HCT116 (cell line): ENCODE measurements at regions not wholly inside any gene's neighbourhood (a gene's known extent, or its start where the extent isn't known, plus 50 kb on each side); places are given as distances from the start of the nearest gene placed in this dataset.

ENCODE experiments used
- ATAC-seq: fragments of 200-7000 bp; cut with Tn5 transposase; 2 replicates; pipeline ENCODE4 v1.9.1; 2020; ENCODE audit warnings: mild to moderate bottlenecking, moderate library complexity
- BruUV-seq: library from RNA; stranded (reverse); fragments of 400-500 nt; replicated peaks from 2 replicates; lab custom pipeline; 2021; lab: Mats Ljungman, UMichigan
- CTCF ChIA-PET: fragments of 300-600 bp; sonication (Branson Sonifier 250); formaldehyde crosslinking; loops from one replicate; lab custom pipeline; 2021; ENCODE audit warnings: antibody characterized with exemption; lab: Charles Lee
- POLR2A ChIA-PET: fragments of 300-600, 350-600 bp; sonication (Branson Sonifier 250); formaldehyde crosslinking; loops from one replicate; lab custom pipeline; 2021; ENCODE audit warnings: antibody characterized with exemption; lab: Charles Lee
- RAD21 ChIA-PET, 2 experiments: fragments of 300-600 bp; sonication (Branson Sonifier 250); formaldehyde crosslinking; loops; one replicate each; lab custom pipeline; 2023; ENCODE audit warnings: low total read pairs in 2 of 2; ENCODE audit not compliant: uncharacterized antibody in 2 of 2, unreplicated experiment in 2 of 2, low non-redundant PET in 1 of 2; lab: Charles Lee
- DNase-seq: peaks from one replicate; pipeline ENCODE4 v3.0.0-alpha.2; 2010; ENCODE audit warnings: low read depth, low spot score
- H2AFZ ChIP-seq: fragments of 200-600 bp; shearing (Covaris generic), sonication (generic); 2 replicates; pipeline ENCODE4 v1.6.1; 2017; ENCODE audit warnings: low read depth, mixed run types, mixed read lengths, antibody characterized with exemption, low read length; ENCODE audit not compliant: poor library complexity, severe bottlenecking
- H3K27ac ChIP-seq: 2 replicates; pipeline ENCODE4 v1.5.1; 2012; ENCODE audit warnings: low read depth, low read length
- H3K27me3 ChIP-seq: fragments of 200-600 bp; sonication (generic); 2 replicates; pipeline ENCODE4 v1.6.1; 2016; ENCODE audit warnings: mixed run types, low read length, mixed read lengths; ENCODE audit not compliant: insufficient read depth
- H3K36me3 ChIP-seq, 2 experiments: fragments of 200-500 bp in 1 of 2; fragments of 200-600 bp in 1 of 2; sonication (Bioruptor generic) in 1 of 2; sonication (generic) in 1 of 2; 2 replicates each; pipeline versions ENCODE4 v1.5.1 to v1.6.1; 2014 to 2016; ENCODE audit warnings: low read length in 2 of 2, inconsistent platforms in 1 of 2, mixed read lengths in 1 of 2, mixed run types in 1 of 2; ENCODE audit not compliant: insufficient read depth in 2 of 2, control insufficient read depth in 1 of 2
- H3K4me1 ChIP-seq, 2 experiments: fragments of 200-600 bp in 1 of 2; sonication (generic) in 1 of 2; 2 replicates each; pipeline versions ENCODE4 v1.5.1 to v1.6.1; 2012 to 2017; ENCODE audit warnings: low read length in 2 of 2, inconsistent platforms in 1 of 2, mild to moderate bottlenecking in 1 of 2, mixed read lengths in 1 of 2, mixed run types in 1 of 2, moderate library complexity in 1 of 2; ENCODE audit not compliant: insufficient read depth in 2 of 2, control insufficient read depth in 1 of 2
- H3K4me2 ChIP-seq: fragments of 200-600 bp; sonication (generic); 2 replicates; pipeline ENCODE4 v1.6.1; 2017; ENCODE audit warnings: mixed run types, low read length, mixed read lengths
- H3K4me3 ChIP-seq, 2 experiments: fragments of 200-600 bp in 1 of 2; sonication (generic) in 1 of 2; replicated peaks in 1 of 2; 2 replicates each; pipeline ENCODE4 v1.5.1; 2011 to 2016; ENCODE audit warnings: low read length in 2 of 2, control low read depth in 1 of 2, low read depth in 1 of 2, mild to moderate bottlenecking in 1 of 2, mixed read lengths in 1 of 2, mixed run types in 1 of 2
- H3K79me2 ChIP-seq: fragments of 200-600 bp; sonication (generic); 2 replicates; pipeline ENCODE4 v1.6.1; 2017; ENCODE audit warnings: mild to moderate bottlenecking, mixed run types, low read length, moderate library complexity, mixed read lengths; ENCODE audit not compliant: insufficient read depth
- H3K9ac ChIP-seq: fragments of 200-600 bp; sonication (generic); 2 replicates; pipeline ENCODE4 v1.6.1; 2016; ENCODE audit warnings: low read length, mixed read lengths
- H3K9me2 ChIP-seq: fragments of 200-600 bp; sonication (generic), shearing (Covaris generic); 2 replicates; pipeline ENCODE4 v1.6.1; 2017; ENCODE audit warnings: mixed run types, mild to moderate bottlenecking, moderate library complexity; ENCODE audit not compliant: insufficient read depth
- H3K9me3 ChIP-seq, 2 experiments: fragments of 200-500 bp in 1 of 2; fragments of 200-600 bp in 1 of 2; sonication (Bioruptor generic) in 1 of 2; sonication (generic) in 1 of 2; 2 replicates each; pipeline ENCODE4 v1.6.1; 2014 to 2017; ENCODE audit warnings: low read length in 2 of 2, mixed read lengths in 2 of 2, inconsistent platforms in 1 of 2, low read depth in 1 of 2, mild to moderate bottlenecking in 1 of 2, mixed run types in 1 of 2, moderate library complexity in 1 of 2; ENCODE audit not compliant: control insufficient read depth in 1 of 2, insufficient read depth in 1 of 2
- H4K20me1 ChIP-seq: fragments of 200-600 bp; sonication (generic), shearing (Covaris generic); 2 replicates; pipeline ENCODE4 v1.6.1; 2017; ENCODE audit warnings: mixed run types, mild to moderate bottlenecking, moderate library complexity; ENCODE audit not compliant: insufficient read depth
- ELF1 ChIP-seq: IDR thresholded peaks from 2 replicates; pipeline ENCODE4 v1.6.1; 2012; ENCODE audit warnings: low read depth, borderline replicate concordance
- EZH2phosphoT487 ChIP-seq: fragments of 200-600 bp; IDR thresholded peaks from 2 replicates; pipeline ENCODE4 v1.6.1; 2018; ENCODE audit warnings: antibody characterized with exemption, borderline replicate concordance
- POLR2A ChIP-seq: IDR thresholded peaks from 2 replicates; pipeline ENCODE4 v1.7.0; 2011; ENCODE audit warnings: borderline replicate concordance; ENCODE audit not compliant: insufficient read depth, insufficient read length; ENCODE audit errors: extremely low read depth
- SP1 ChIP-seq: IDR thresholded peaks from 2 replicates; pipeline ENCODE4 v1.6.1; 2012; ENCODE audit warnings: low read depth
- ZFX ChIP-seq: fragments of 450-650 bp; IDR thresholded peaks from 2 replicates; pipeline ENCODE4 v1.6.1; 2017
- intact Hi-C: fragments of 100-400 bp; cut with micrococcal nuclease; formaldehyde crosslinking; loops from 2 replicates; pipeline ENCODE4 v1.10.0; 2022
- TF ChIP-seq, protein P1 (sequence below), 3 experiments: fragments of 200-600 bp in 1 of 3; sonication (generic) in 1 of 3; IDR thresholded peaks in 2 of 3; conservative IDR thresholded peaks in 1 of 3; 2 replicates each; pipeline ENCODE4 v1.5.1; 2012 to 2017; ENCODE audit warnings: low read depth in 2 of 3, low read length in 2 of 3, antibody characterized with exemption in 1 of 3, borderline replicate concordance in 1 of 3, control low read depth in 1 of 3, mild to moderate bottlenecking in 1 of 3, mixed read lengths in 1 of 3, mixed run types in 1 of 3, moderate library complexity in 1 of 3; ENCODE audit not compliant: insufficient read depth in 1 of 3
- TF ChIP-seq, protein P2 (sequence below): IDR thresholded peaks from 2 replicates; pipeline ENCODE4 v1.6.1; 2012
- TF ChIP-seq, protein P3 (sequence below): IDR thresholded peaks from 2 replicates; pipeline ENCODE4 v1.6.1; 2012; ENCODE audit warnings: low read depth

DNA sequence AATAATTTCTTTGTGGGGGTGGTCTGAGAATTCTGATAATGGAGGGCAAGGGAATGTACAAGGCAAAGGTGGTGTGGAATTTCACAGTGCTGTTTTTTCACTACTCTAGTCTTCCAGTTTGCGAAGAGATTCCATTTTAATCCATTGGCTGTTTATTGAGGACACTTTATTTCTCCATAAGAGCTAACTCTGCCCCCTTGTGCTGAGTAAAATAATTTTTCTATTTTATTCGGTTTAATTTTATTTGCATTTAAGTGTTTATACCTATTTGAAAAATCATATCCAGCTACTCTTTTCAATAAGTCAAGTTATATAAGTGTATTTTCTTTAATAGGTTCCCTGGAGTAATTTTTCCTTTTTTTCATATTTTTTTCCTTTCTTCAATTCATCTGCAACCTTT, 840.1 kb downstream of the TUSC7 start:
- Histone ChIP-seq H3K4me1 (no peaks in the 10 kb centered on the region), H3K9ac (no peak overlapping the region), H2AFZ (no peak overlapping the region), H3K4me2 (no peak overlapping the region), H3K27ac (no peak overlapping the region), H3K4me3 (no peak overlapping the region), H3K9me2 (no peaks in the 10 kb centered on the region), H3K9me3 (no peaks in the 10 kb centered on the region), H3K27me3 (no peaks in the 10 kb centered on the region), H3K79me2 (no peaks in the 10 kb centered on the region), H4K20me1 (no peaks in the 10 kb centered on the region), H3K36me3 (no peaks in the 10 kb centered on the region; a peak in 1 of 4 replicates)
- ChIA-PET RAD21 (no interaction called here), CTCF (interaction anchor here (1.2 kb wide), 1 partner anchor 778 kb away, joined by 4 read pairs; no protein-coding TSS in a partner anchor), POLR2A (no interaction called here)
- no TSS peak for BruUV-seq
- ATAC-seq (no peak), DNase-seq (no peak)
- intact Hi-C loops, result no loop called here
- TF ChIP-seq EZH2phosphoT487, result no peak
- TF ChIP-seq, protein P1, sequence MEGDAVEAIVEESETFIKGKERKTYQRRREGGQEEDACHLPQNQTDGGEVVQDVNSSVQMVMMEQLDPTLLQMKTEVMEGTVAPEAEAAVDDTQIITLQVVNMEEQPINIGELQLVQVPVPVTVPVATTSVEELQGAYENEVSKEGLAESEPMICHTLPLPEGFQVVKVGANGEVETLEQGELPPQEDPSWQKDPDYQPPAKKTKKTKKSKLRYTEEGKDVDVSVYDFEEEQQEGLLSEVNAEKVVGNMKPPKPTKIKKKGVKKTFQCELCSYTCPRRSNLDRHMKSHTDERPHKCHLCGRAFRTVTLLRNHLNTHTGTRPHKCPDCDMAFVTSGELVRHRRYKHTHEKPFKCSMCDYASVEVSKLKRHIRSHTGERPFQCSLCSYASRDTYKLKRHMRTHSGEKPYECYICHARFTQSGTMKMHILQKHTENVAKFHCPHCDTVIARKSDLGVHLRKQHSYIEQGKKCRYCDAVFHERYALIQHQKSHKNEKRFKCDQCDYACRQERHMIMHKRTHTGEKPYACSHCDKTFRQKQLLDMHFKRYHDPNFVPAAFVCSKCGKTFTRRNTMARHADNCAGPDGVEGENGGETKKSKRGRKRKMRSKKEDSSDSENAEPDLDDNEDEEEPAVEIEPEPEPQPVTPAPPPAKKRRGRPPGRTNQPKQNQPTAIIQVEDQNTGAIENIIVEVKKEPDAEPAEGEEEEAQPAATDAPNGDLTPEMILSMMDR (IDR thresholded peaks at IDR 0.05 in 2 of 3, conservative IDR thresholded peaks at IDR 0.05 in 1 of 3; ENCODE audit: borderline replicate concordance in 1 of 3, insufficient read depth in 1 of 3, low read depth in 2 of 3, low read length in 2 of 3), result peak in 1 of 3 experiments; percentile 22; a peak in 1 of 6 replicates

DNA sequence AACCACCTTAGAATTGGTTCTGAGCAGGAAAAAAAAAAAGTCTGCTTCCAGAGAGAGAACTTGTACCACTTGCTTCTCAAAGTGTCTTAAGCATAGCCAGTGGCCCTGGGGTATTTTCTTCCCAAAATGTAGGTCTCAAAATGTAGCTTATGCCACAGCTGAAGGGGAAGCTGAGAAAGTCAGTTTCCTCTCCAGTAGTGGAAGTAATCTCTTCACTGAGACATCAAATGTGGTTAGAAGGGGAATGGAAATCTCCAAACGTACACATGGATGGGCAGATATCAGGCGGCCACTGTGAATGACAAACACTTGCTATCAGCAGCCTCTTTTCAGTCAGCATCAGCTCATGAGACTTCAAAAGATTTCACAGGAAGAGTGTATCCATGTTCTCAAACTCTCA, 841.2 kb downstream of the TUSC7 start:
- CTCF ChIA-PET, result no interaction called here
- no peak overlapping the region for H3K9ac ChIP-seq
- no peak overlapping the region for H3K4me2 ChIP-seq
- H3K27me3 ChIP-seq, result no peaks in the 10 kb centered on the region
- no peak overlapping the region for H3K27ac ChIP-seq
- H3K9me2 ChIP-seq, result no peaks in the 10 kb centered on the region
- no peak for ATAC-seq
- H3K4me3 ChIP-seq, result no peak overlapping the region
- RAD21 ChIA-PET, result no interaction called here
- POLR2A ChIA-PET, result no interaction called here
- no peaks in the 10 kb centered on the region for H3K79me2 ChIP-seq
- TF ChIP-seq SP1 (no peak), POLR2A (no peak), ZFX (no peak), ELF1 (no peak)
- TF ChIP-seq, protein P2, sequence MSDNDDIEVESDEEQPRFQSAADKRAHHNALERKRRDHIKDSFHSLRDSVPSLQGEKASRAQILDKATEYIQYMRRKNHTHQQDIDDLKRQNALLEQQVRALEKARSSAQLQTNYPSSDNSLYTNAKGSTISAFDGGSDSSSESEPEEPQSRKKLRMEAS, result no peak
- TF ChIP-seq, protein P3, sequence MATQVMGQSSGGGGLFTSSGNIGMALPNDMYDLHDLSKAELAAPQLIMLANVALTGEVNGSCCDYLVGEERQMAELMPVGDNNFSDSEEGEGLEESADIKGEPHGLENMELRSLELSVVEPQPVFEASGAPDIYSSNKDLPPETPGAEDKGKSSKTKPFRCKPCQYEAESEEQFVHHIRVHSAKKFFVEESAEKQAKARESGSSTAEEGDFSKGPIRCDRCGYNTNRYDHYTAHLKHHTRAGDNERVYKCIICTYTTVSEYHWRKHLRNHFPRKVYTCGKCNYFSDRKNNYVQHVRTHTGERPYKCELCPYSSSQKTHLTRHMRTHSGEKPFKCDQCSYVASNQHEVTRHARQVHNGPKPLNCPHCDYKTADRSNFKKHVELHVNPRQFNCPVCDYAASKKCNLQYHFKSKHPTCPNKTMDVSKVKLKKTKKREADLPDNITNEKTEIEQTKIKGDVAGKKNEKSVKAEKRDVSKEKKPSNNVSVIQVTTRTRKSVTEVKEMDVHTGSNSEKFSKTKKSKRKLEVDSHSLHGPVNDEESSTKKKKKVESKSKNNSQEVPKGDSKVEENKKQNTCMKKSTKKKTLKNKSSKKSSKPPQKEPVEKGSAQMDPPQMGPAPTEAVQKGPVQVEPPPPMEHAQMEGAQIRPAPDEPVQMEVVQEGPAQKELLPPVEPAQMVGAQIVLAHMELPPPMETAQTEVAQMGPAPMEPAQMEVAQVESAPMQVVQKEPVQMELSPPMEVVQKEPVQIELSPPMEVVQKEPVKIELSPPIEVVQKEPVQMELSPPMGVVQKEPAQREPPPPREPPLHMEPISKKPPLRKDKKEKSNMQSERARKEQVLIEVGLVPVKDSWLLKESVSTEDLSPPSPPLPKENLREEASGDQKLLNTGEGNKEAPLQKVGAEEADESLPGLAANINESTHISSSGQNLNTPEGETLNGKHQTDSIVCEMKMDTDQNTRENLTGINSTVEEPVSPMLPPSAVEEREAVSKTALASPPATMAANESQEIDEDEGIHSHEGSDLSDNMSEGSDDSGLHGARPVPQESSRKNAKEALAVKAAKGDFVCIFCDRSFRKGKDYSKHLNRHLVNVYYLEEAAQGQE, result no peak
- TF ChIP-seq, all 23 proteins: peak for 0
- DNase-seq, result no peak
- H4K20me1 ChIP-seq, result no peaks in the 10 kb centered on the region
- H3K36me3 ChIP-seq, result no peaks in the 10 kb centered on the region; a peak in 1 of 4 replicates
- H3K4me1 ChIP-seq, result no peaks in the 10 kb centered on the region
- no peak overlapping the region for H2AFZ ChIP-seq
- H3K9me3 ChIP-seq, result no peaks in the 10 kb centered on the region
- intact Hi-C loops, result no loop called here
- no TSS peak for BruUV-seq
